OCI-LY3 (cell line): ENCODE measurements at regions not wholly inside any gene's neighbourhood (a gene's known extent, or its start where the extent isn't known, plus 50 kb on each side); places are given as distances from the start of the nearest gene placed in this dataset.

ENCODE experiments used
- H2AFZ ChIP-seq: fragments of 200-600, 300-600 bp; shearing (Covaris generic); 2 replicates; pipeline ENCODE4 v1.6.0; 2014; ENCODE audit warnings: antibody characterized with exemption, low read depth, low read length
- H3K27ac ChIP-seq: fragments of 200-600, 300-600 bp; sonication (generic); 2 replicates; pipeline ENCODE4 v1.5.1; 2014; ENCODE audit warnings: mild to moderate bottlenecking, low read length, moderate library complexity, mixed read lengths
- H3K27me3 ChIP-seq: fragments of 200-600, 300-600 bp; sonication (generic); 2 replicates; pipeline ENCODE4 v1.6.1; 2014; ENCODE audit warnings: low read depth, low read length, mixed read lengths
- H3K36me3 ChIP-seq: fragments of 200-600, 300-600 bp; sonication (generic); replicated peaks from 2 replicates; pipeline ENCODE3; 2014; ENCODE audit warnings: low read depth, low read length, mixed read lengths
- H3K4me1 ChIP-seq: fragments of 300-600, 200-600 bp; sonication (generic); 2 replicates; pipeline ENCODE4 v1.6.1; 2014; ENCODE audit warnings: low read length, mixed read lengths
- H3K4me2 ChIP-seq: fragments of 200-600, 300-600 bp; sonication (generic); 2 replicates; pipeline ENCODE4 v1.6.1; 2014; ENCODE audit warnings: low read length, mixed read lengths
- H3K4me3 ChIP-seq: fragments of 300-600, 200-600 bp; sonication (generic); 2 replicates; pipeline ENCODE4 v1.5.1; 2014; ENCODE audit warnings: antibody characterized with exemption, mild to moderate bottlenecking, low read length, moderate library complexity
- H3K79me2 ChIP-seq: fragments of 300-600, 200-600 bp; shearing (Covaris generic); 2 replicates; pipeline ENCODE4 v1.6.1; 2014; ENCODE audit warnings: mild to moderate bottlenecking, low read length, mixed read lengths
- H3K9ac ChIP-seq: fragments of 300-600, 200-600 bp; shearing (Covaris generic); 2 replicates; pipeline ENCODE4 v1.6.0; 2014; ENCODE audit warnings: mild to moderate bottlenecking, low read length, moderate library complexity
- H3K9me3 ChIP-seq: fragments of 200-600, 300-600 bp; shearing (Covaris generic); 2 replicates; pipeline ENCODE4 v1.6.1; 2014; ENCODE audit warnings: low read length, mixed read lengths; ENCODE audit not compliant: insufficient read depth
- H4K20me1 ChIP-seq: fragments of 200-600, 300-600 bp; sonication (generic); 2 replicates; pipeline ENCODE4 v1.6.1; 2016; ENCODE audit warnings: low read length, mixed read lengths; ENCODE audit not compliant: insufficient read depth
- CTCF ChIP-seq: fragments of 200-600, 300-600 bp; sonication (generic); IDR thresholded peaks from 2 replicates; pipeline ENCODE4 v1.5.1; 2014; ENCODE audit warnings: antibody characterized with exemption, low read length, low read depth
- EZH2phosphoT487 ChIP-seq: fragments of 200-600 bp; shearing (Covaris generic); IDR thresholded peaks from 2 replicates; pipeline ENCODE4 v1.6.1; 2018; ENCODE audit warnings: antibody characterized with exemption, mixed run types, low read depth

- no peaks in the 10 kb centered on the region for H4K20me1 ChIP-seq
- TF ChIP-seq EZH2phosphoT487, result no peak
- TF ChIP-seq CTCF, result peak; percentile 30; the same call in 1 of the 2 replicates
- no peaks in the 10 kb centered on the region for H3K27me3 ChIP-seq
- H3K9me3 ChIP-seq, result no peaks in the 10 kb centered on the region
- H3K79me2 ChIP-seq, result no peaks in the 10 kb centered on the region
- no peaks in the 10 kb centered on the region for H3K36me3 ChIP-seq
- H3K9ac ChIP-seq, result no peak overlapping the region
- no peaks in the 10 kb centered on the region for H3K4me1 ChIP-seq
- no peak overlapping the region for H3K4me3 ChIP-seq
- H3K27ac ChIP-seq, result no peak overlapping the region
- H3K4me2 ChIP-seq, result no peak overlapping the region
- peak overlapping the region; percentile 25; the same call in 1 of the 2 replicates for H2AFZ ChIP-seq
Measured at GRCh38 chr4:135032670-135033069, 831.1 kb upstream of the PABPC4L start.

GRCh38 chr4:135015771-135016170, 814.2 kb upstream of the PABPC4L start:
- Histone ChIP-seq H3K27me3 (no peaks in the 10 kb centered on the region), H2AFZ (no peak overlapping the region), H3K4me1 (no peaks in the 10 kb centered on the region), H3K36me3 (no peaks in the 10 kb centered on the region), H3K9ac (no peak overlapping the region), H3K4me3 (no peak overlapping the region), H3K79me2 (no peaks in the 10 kb centered on the region), H3K9me3 (no peaks in the 10 kb centered on the region), H4K20me1 (no peaks in the 10 kb centered on the region), H3K27ac (no peak overlapping the region), H3K4me2 (no peak overlapping the region)
- TF ChIP-seq EZH2phosphoT487, result no peak
- no peak for TF ChIP-seq CTCF

GRCh38 chr4:135007400-135007799, 805.8 kb upstream of the PABPC4L start:
- H3K79me2 ChIP-seq, result no peaks in the 10 kb centered on the region

GRCh38 chr4:134999169-134999568, 797.6 kb upstream of the PABPC4L start:
- Histone ChIP-seq H3K4me3 (no peak overlapping the region), H3K4me1 (no peaks in the 10 kb centered on the region), H3K4me2 (no peak overlapping the region), H3K9me3 (no peaks in the 10 kb centered on the region), H3K36me3 (no peaks in the 10 kb centered on the region), H3K79me2 (no peaks in the 10 kb centered on the region), H4K20me1 (no peaks in the 10 kb centered on the region), H3K27me3 (no peaks in the 10 kb centered on the region), H3K9ac (no peak overlapping the region), H3K27ac (no peak overlapping the region), H2AFZ (no peak overlapping the region)
- TF ChIP-seq CTCF (no peak), EZH2phosphoT487 (no peak)

More at GRCh38 chr4:135007400-135007799, 805.8 kb upstream of the PABPC4L start:
- H3K4me1 ChIP-seq, result no peaks in the 10 kb centered on the region
- H3K36me3 ChIP-seq, result no peaks in the 10 kb centered on the region
- no peaks in the 10 kb centered on the region for H4K20me1 ChIP-seq
- no peak overlapping the region for H3K27ac ChIP-seq
- no peak overlapping the region for H2AFZ ChIP-seq
- H3K9me3 ChIP-seq, result no peaks in the 10 kb centered on the region
- H3K27me3 ChIP-seq, result no peaks in the 10 kb centered on the region
- H3K4me2 ChIP-seq, result no peak overlapping the region
- no peak overlapping the region for H3K4me3 ChIP-seq
- TF ChIP-seq CTCF (no peak), EZH2phosphoT487 (no peak)
- no peak overlapping the region for H3K9ac ChIP-seq
